HCT116 (cell line): ENCODE measurements at regions not wholly inside any gene's neighbourhood (a gene's known extent, or its start where the extent isn't known, plus 50 kb on each side); places are given as distances from the start of the nearest gene placed in this dataset.

ENCODE experiments used
- ATAC-seq: fragments of 200-7000 bp; cut with Tn5 transposase; 2 replicates; pipeline ENCODE4 v1.9.1; 2020; ENCODE audit warnings: mild to moderate bottlenecking, moderate library complexity
- BruUV-seq: library from RNA; stranded (reverse); fragments of 400-500 nt; replicated peaks from 2 replicates; lab custom pipeline; 2021; lab: Mats Ljungman, UMichigan
- CTCF ChIA-PET: fragments of 300-600 bp; sonication (Branson Sonifier 250); formaldehyde crosslinking; loops from one replicate; lab custom pipeline; 2021; ENCODE audit warnings: antibody characterized with exemption; lab: Charles Lee
- POLR2A ChIA-PET: fragments of 300-600, 350-600 bp; sonication (Branson Sonifier 250); formaldehyde crosslinking; loops from one replicate; lab custom pipeline; 2021; ENCODE audit warnings: antibody characterized with exemption; lab: Charles Lee
- RAD21 ChIA-PET, 2 experiments: fragments of 300-600 bp; sonication (Branson Sonifier 250); formaldehyde crosslinking; loops; one replicate each; lab custom pipeline; 2023; ENCODE audit warnings: low total read pairs in 2 of 2; ENCODE audit not compliant: uncharacterized antibody in 2 of 2, unreplicated experiment in 2 of 2, low non-redundant PET in 1 of 2; lab: Charles Lee
- DNase-seq: peaks from one replicate; pipeline ENCODE4 v3.0.0-alpha.2; 2010; ENCODE audit warnings: low read depth, low spot score
- H2AFZ ChIP-seq: fragments of 200-600 bp; shearing (Covaris generic), sonication (generic); 2 replicates; pipeline ENCODE4 v1.6.1; 2017; ENCODE audit warnings: low read depth, mixed run types, mixed read lengths, antibody characterized with exemption, low read length; ENCODE audit not compliant: poor library complexity, severe bottlenecking
- H3K27ac ChIP-seq: 2 replicates; pipeline ENCODE4 v1.5.1; 2012; ENCODE audit warnings: low read depth, low read length
- H3K27me3 ChIP-seq: fragments of 200-600 bp; sonication (generic); 2 replicates; pipeline ENCODE4 v1.6.1; 2016; ENCODE audit warnings: mixed run types, low read length, mixed read lengths; ENCODE audit not compliant: insufficient read depth
- H3K36me3 ChIP-seq, 2 experiments: fragments of 200-500 bp in 1 of 2; fragments of 200-600 bp in 1 of 2; sonication (Bioruptor generic) in 1 of 2; sonication (generic) in 1 of 2; 2 replicates each; pipeline versions ENCODE4 v1.5.1 to v1.6.1; 2014 to 2016; ENCODE audit warnings: low read length in 2 of 2, inconsistent platforms in 1 of 2, mixed read lengths in 1 of 2, mixed run types in 1 of 2; ENCODE audit not compliant: insufficient read depth in 2 of 2, control insufficient read depth in 1 of 2
- H3K4me1 ChIP-seq, 2 experiments: fragments of 200-600 bp in 1 of 2; sonication (generic) in 1 of 2; 2 replicates each; pipeline versions ENCODE4 v1.5.1 to v1.6.1; 2012 to 2017; ENCODE audit warnings: low read length in 2 of 2, inconsistent platforms in 1 of 2, mild to moderate bottlenecking in 1 of 2, mixed read lengths in 1 of 2, mixed run types in 1 of 2, moderate library complexity in 1 of 2; ENCODE audit not compliant: insufficient read depth in 2 of 2, control insufficient read depth in 1 of 2
- H3K4me2 ChIP-seq: fragments of 200-600 bp; sonication (generic); 2 replicates; pipeline ENCODE4 v1.6.1; 2017; ENCODE audit warnings: mixed run types, low read length, mixed read lengths
- H3K4me3 ChIP-seq, 2 experiments: fragments of 200-600 bp in 1 of 2; sonication (generic) in 1 of 2; replicated peaks in 1 of 2; 2 replicates each; pipeline ENCODE4 v1.5.1; 2011 to 2016; ENCODE audit warnings: low read length in 2 of 2, control low read depth in 1 of 2, low read depth in 1 of 2, mild to moderate bottlenecking in 1 of 2, mixed read lengths in 1 of 2, mixed run types in 1 of 2
- H3K79me2 ChIP-seq: fragments of 200-600 bp; sonication (generic); 2 replicates; pipeline ENCODE4 v1.6.1; 2017; ENCODE audit warnings: mild to moderate bottlenecking, mixed run types, low read length, moderate library complexity, mixed read lengths; ENCODE audit not compliant: insufficient read depth
- H3K9ac ChIP-seq: fragments of 200-600 bp; sonication (generic); 2 replicates; pipeline ENCODE4 v1.6.1; 2016; ENCODE audit warnings: low read length, mixed read lengths
- H3K9me2 ChIP-seq: fragments of 200-600 bp; sonication (generic), shearing (Covaris generic); 2 replicates; pipeline ENCODE4 v1.6.1; 2017; ENCODE audit warnings: mixed run types, mild to moderate bottlenecking, moderate library complexity; ENCODE audit not compliant: insufficient read depth
- H3K9me3 ChIP-seq, 2 experiments: fragments of 200-500 bp in 1 of 2; fragments of 200-600 bp in 1 of 2; sonication (Bioruptor generic) in 1 of 2; sonication (generic) in 1 of 2; 2 replicates each; pipeline ENCODE4 v1.6.1; 2014 to 2017; ENCODE audit warnings: low read length in 2 of 2, mixed read lengths in 2 of 2, inconsistent platforms in 1 of 2, low read depth in 1 of 2, mild to moderate bottlenecking in 1 of 2, mixed run types in 1 of 2, moderate library complexity in 1 of 2; ENCODE audit not compliant: control insufficient read depth in 1 of 2, insufficient read depth in 1 of 2
- H4K20me1 ChIP-seq: fragments of 200-600 bp; sonication (generic), shearing (Covaris generic); 2 replicates; pipeline ENCODE4 v1.6.1; 2017; ENCODE audit warnings: mixed run types, mild to moderate bottlenecking, moderate library complexity; ENCODE audit not compliant: insufficient read depth
- CEBPB ChIP-seq: IDR thresholded peaks from 2 replicates; pipeline ENCODE4 v1.6.1; 2012; ENCODE audit warnings: low read depth
- EZH2 ChIP-seq: fragments of 200-600 bp; sonication (generic); IDR thresholded peaks from 2 replicates; pipeline ENCODE4 v1.6.1; 2017; ENCODE audit warnings: antibody characterized with exemption, mixed run types
- FOSL1 ChIP-seq: IDR thresholded peaks from 2 replicates; pipeline ENCODE4 v1.6.1; 2012; ENCODE audit warnings: low read depth
- JUND ChIP-seq: IDR thresholded peaks from 2 replicates; pipeline ENCODE4 v1.6.1; 2012
- POLR2AphosphoS5 ChIP-seq: IDR thresholded peaks from 2 replicates; pipeline ENCODE4 v1.6.1; 2011; ENCODE audit warnings: mild to moderate bottlenecking, low read depth, low read length, moderate library complexity
- RAD21 ChIP-seq: IDR thresholded peaks from 2 replicates; pipeline ENCODE4 v1.6.1; 2012; ENCODE audit warnings: low read depth, mild to moderate bottlenecking
- SP1 ChIP-seq: IDR thresholded peaks from 2 replicates; pipeline ENCODE4 v1.6.1; 2012; ENCODE audit warnings: low read depth
- TCF7L2 ChIP-seq: IDR thresholded peaks from 2 replicates; pipeline ENCODE4 v1.7.0; 2011; ENCODE audit warnings: borderline replicate concordance, inconsistent platforms; ENCODE audit not compliant: insufficient read depth, insufficient read length; ENCODE audit errors: extremely low read depth
- ZNF274 ChIP-seq: fragments of 200-500 bp; sonication (Bioruptor generic); IDR thresholded peaks from 2 replicates; pipeline ENCODE4 v1.6.1; 2014; ENCODE audit warnings: mild to moderate bottlenecking, low read depth, low read length, inconsistent platforms
- intact Hi-C: fragments of 100-400 bp; cut with micrococcal nuclease; formaldehyde crosslinking; loops from 2 replicates; pipeline ENCODE4 v1.10.0; 2022

GRCh38 chr1:80447526-80447925 lies 1353.2 kb upstream of the ADGRL2 start:
- TF ChIP-seq CEBPB (no peak), EZH2 (no peak), SP1 (no peak), FOSL1 (no peak), POLR2AphosphoS5 (no peak)
- RAD21 ChIA-PET, result no interaction called here
- CTCF ChIA-PET, result no interaction called here
- no peaks in the 10 kb centered on the region for H3K79me2 ChIP-seq
- ATAC-seq, result no peak
- POLR2A ChIA-PET, result no interaction called here
- H3K4me3 ChIP-seq, result no peak overlapping the region
- no peak overlapping the region for H3K4me2 ChIP-seq
- no peaks in the 10 kb centered on the region for H3K9me2 ChIP-seq
- no TSS peak for BruUV-seq
- no peak overlapping the region for H3K9ac ChIP-seq
- H3K27me3 ChIP-seq, result no peaks in the 10 kb centered on the region
- no peak for DNase-seq
- H2AFZ ChIP-seq, result no peak overlapping the region
- no peaks in the 10 kb centered on the region for H3K9me3 ChIP-seq
- intact Hi-C loops, result no loop called here
- H3K36me3 ChIP-seq, result no peaks in the 10 kb centered on the region
- H3K27ac ChIP-seq, result no peak overlapping the region
- peaks cover 4 to 7% of the 10 kb centered on the region in 2 experiments; a peak in 3 of 4 replicates for H3K4me1 ChIP-seq
- no peaks in the 10 kb centered on the region for H4K20me1 ChIP-seq

- peak; percentile 30; the same call in 1 of the 2 replicates for TF ChIP-seq SP1
- peak; percentile 40; the same call in 1 of the 2 replicates for TF ChIP-seq FOSL1
- no peak for TF ChIP-seq ZNF274
- peak; percentile 28; the same call in 1 of the 2 replicates for TF ChIP-seq JUND
- TF ChIP-seq TCF7L2, result peak; percentile 29
- no peak for TF ChIP-seq RAD21
- TF ChIP-seq, all 23 proteins: peak for 4
- Histone ChIP-seq H3K36me3 (no peaks in the 10 kb centered on the region), H3K27ac (no peak overlapping the region; the same call in 1 of the 2 replicates), H3K9me3 (no peaks in the 10 kb centered on the region), H2AFZ (no peak overlapping the region), H3K27me3 (no peaks in the 10 kb centered on the region), H3K9ac (no peak overlapping the region), H3K9me2 (no peaks in the 10 kb centered on the region), H3K4me3 (no peak overlapping the region), H4K20me1 (no peaks in the 10 kb centered on the region), H3K4me2 (peak overlapping the region; percentile 17; the same call in 1 of the 2 replicates), H3K79me2 (no peaks in the 10 kb centered on the region), H3K4me1 (peaks cover 4 to 7% of the 10 kb centered on the region in 2 experiments; a peak in 3 of 4 replicates)
- ChIA-PET CTCF (no interaction called here), POLR2A (no interaction called here), RAD21 (no interaction called here)
- intact Hi-C loops, result no loop called here
- DNase-seq (peak; percentile 16), ATAC-seq (no peak)
- BruUV-seq, result no TSS peak
Measured at GRCh38 chr1:80445033-80445432, 1355.7 kb upstream of the ADGRL2 start.
